Activated T-cell treated with anti-CD3 and anti-CD28 coated beads, Interleukin-2, amount 50 U/mL, for 48 hours (primary cell): ENCODE measurements at regions not wholly inside any gene's neighbourhood (a gene's known extent, or its start where the extent isn't known, plus 50 kb on each side); places are given as distances from the start of the nearest gene placed in this dataset.
"Not testable (repeated sequence)": the region's sequence is repeated elsewhere in the genome, so short reads cannot be mapped to it uniquely, and the experiment has no call there.

Experiments used
- DNase-seq, 2 experiments: peaks; one replicate each; pipeline ENCODE4 v3.0.0-alpha.2; 2020

- no peak for DNase-seq
These were observed 807.7 kb downstream of the MTRR start for GRCh38 chr5:8676695-8677094.

- DNase-seq = no peak
These were observed 813.4 kb downstream of the MTRR start for GRCh38 chr5:8682381-8682780.

- no peak for DNase-seq
These were observed 814.5 kb downstream of the MTRR start for GRCh38 chr5:8683496-8683895.

DNA sequence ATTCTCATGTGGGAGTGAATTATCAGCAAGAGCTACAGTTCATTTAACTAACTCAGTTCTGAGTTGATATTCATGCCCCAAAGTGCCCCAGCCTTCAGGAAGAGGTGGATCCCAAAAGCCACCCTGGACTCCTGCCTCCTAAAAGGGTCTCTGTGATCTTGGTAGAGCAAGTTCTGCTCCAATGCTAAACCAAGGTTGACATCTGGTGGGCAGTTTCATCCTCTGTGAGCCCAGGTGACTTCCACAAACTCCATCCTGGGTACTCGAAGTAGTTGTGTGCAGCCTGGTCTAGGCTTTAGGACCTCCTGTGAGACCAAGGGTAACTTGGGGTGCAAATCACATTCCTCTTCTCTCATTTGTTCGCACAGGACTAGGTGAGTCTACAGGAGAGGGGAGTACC lies 816.8 kb downstream of the MTRR start:
- no peak for DNase-seq

DNA sequence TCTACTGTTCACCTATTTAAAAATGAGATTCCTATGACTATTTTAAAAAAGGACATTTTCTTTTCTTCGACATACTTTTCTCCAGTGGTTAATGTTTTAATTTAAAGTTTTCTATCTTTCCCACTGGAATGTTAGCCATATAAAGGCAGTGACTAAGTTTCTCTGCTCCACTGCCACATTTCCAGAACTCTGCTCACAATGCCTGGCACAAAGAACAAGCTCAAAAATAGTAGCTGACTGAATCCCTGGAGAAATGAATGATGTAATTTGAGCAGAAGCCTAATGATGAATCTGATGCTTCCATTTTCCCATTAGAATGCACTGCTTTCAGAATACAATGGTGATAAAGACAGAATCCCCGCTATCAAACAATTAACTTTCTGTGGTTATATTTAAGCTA lies 817.8 kb downstream of the MTRR start:
- no peak for DNase-seq

DNA sequence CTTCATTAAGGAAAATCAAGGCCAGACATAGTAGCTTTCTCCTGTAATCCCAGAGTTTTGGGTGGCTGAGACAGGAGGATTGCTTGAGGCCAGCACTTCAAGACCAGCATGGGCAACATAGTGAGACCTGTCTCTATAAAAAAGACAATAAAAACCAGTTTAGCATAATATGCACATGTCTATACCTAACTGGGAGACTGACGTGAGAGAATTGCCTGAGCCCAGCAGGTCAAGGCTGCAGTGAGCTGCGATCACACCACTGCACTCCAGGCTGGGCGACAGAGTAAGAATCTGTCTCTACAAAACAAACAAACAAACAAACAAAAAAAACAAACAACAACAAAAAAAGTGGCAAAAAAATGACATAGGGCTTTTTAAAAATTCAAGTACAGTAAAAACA lies 820.8 kb downstream of the MTRR start:
- no peak for DNase-seq

DNA sequence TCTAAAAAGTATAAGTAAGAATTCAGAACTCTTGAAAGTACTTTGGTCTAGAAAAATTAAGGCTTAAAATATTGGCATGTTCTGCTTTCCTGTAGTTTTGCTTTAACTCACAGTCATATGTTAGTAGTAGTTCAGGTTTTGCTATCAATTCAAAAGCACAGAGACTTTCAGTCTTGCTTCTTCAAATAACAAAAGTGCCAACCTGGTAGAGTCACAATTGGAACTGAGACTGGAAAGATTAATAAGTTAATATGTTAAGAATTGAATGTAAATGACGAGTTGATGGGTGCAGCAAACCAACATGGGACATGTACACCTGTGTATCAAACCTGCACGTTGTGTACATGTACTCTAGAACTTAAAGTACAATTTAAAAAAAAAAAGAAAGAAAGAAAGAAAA lies 822.3 kb downstream of the MTRR start:
- DNase-seq = no peak

DNA sequence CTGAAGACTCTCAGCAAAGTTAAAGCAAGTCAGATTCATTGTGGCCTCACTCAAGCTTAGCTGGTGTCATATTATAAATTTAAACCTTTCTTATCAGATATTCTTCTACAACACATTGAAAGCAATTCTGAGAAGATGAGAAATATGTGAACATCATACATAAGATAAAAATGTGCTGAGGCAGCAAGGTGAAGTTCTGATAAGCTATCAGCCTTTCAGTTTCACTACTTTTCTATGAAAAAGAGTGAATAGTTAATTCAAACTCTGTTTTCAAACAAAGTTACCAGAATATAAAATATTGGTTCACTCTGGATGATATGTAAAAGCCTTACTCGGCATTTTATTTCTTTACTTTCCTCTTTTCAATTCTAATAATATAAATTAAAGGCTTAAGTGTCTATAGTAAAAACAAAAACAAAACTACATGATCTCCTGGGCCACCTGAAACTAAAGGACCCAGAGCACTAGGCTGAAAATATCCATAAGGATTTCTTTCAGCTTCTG lies 824.4 kb downstream of the MTRR start:
- DNase-seq = no peak

DNA sequence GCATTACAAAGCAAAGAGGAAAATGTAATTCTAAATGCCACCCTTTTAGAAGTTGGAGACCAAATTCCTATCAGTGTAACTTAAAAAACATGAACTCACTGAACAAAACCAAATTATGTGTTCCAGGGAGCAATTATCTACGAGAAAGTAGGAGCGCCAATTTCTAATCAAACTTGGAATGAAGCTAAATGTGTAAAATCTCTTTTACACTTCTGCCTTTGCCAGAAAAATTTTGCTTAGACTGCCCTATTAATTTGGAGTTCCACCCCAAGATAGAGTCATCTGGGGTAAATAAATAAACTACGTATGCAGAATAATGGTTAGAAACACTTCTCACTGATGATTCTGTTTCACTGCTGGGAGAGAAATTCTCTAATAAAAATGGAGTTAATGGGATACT lies 825.6 kb downstream of the MTRR start:
- DNase-seq = no peak

GRCh38 chr5:8695902-8696845 lies 827.2 kb downstream of the MTRR start:
- no peak for DNase-seq

DNA sequence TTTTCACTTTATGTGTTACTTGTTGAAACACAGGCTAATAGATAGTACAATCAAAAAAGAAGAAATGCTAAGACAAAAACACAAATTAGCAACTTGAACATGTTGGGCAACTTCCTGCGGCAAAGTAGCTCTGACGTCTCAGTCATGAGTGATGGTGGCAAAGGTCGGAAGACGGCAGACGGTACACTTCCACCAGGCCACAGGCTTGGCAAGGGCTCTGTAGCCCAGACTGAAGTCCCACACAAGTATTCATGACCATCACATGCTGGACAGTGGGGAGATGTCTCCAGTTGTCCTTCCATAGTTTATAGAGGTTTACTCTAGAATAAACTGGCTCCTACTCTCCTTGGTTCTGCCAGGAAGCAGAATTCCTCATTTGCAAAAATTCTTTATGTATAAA lies 831.3 kb downstream of the MTRR start:
- no peak for DNase-seq

DNA sequence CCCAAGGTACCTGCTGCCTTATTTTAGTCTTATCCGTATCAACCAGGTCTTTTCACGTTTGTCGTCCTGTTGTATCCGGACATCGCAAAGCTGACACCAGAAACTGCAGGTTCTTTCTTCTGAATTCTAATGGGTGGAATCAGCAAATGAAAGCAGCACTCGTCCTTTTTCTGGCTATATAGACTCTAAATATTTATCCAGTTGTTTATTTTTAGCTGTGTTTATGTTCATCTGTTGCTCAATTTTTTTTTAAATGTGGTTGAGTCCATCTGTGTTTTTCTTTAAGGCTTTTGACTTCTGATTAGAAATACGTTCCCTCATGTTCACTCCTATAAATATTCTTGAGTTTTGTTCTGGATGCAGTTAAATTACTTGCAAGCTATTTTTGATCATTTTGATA lies 831.7 kb downstream of the MTRR start:
- no peak for DNase-seq

- no peak for DNase-seq
These were observed 832.3 kb downstream of the MTRR start for GRCh38 chr5:8701251-8701650.

GRCh38 chr5:8710426-8710930 lies 835.4 kb downstream of the SEMA5A start:
- DNase-seq = no peak

DNA sequence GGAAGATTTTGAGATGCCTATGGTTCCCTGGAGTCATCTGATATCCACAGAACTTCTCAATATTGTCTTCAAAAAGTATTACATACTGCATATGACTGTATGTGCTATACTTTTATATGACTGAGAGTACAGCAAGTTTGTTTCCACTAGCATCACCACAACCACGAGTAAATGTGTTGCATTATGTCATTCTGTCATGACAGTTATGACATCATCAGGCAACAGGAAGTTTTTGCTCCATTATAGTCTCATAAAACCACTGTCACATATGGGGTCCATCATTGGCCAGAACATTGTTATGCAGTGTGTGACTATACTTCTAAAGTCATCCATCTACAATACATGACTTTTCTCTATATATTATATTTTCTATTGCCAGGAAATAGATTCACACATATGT lies 831.7 kb downstream of the SEMA5A start:
- DNase-seq = no peak

- DNase-seq = no peak
These were observed 831.0 kb downstream of the SEMA5A start for GRCh38 chr5:8714861-8715260.

DNA sequence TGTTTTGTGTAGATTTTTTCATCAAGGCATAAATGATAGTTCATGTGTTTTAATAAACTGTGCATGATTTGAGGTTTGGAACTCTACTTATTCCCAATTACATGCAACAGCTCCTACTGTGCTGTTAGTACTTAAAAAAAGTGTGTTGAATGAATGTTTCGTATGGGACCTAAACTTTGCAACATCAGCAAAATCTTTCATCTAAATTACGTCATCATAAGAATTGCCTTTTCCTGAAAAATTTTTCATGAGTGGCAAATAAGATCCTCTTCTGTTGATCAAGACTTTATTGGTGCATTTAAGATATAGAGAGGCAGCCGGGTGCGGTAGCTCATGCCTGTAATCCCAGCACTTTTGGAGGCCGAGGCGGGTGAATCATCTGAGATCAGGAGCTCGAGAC lies 826.1 kb downstream of the SEMA5A start:
- DNase-seq = no peak

DNA sequence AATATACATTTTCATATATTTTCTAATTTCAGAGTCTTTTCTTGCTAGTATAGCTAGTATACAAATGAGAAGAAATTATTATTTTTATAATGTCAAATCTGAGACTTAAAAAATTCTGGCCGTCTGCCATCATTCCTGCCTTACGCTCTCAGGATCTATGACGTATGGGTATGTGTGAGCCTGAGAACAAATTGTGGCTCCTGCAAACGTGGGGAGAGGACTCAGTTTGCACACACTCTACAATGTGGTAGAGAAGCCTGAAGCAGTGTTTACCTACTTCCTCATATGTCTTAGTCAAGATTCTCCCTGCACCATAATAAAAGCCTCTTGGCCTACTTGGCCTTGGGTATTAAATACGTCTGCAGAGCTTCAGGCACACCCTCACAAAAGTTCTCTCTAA lies 825.4 kb downstream of the SEMA5A start:
- no peak for DNase-seq

DNA sequence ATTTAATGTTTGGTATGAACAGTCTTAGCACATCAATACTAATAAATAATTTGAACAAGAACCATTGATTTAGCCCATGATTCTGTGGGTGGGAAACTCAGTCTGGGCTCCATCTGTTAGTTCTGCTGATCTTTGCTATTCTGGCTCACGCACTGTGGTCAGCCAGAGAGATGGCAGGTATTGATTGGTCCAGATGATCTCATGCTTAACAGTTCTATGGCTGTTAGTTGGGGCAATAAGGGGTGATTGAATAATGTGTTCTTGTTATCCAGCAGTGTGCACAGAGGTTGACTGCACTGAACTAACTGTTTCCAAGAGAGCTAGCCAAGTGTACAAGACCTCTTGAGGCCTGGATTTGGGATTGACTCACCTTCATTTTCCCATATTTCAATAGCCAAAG lies 824.3 kb downstream of the SEMA5A start:
- no peak for DNase-seq

- no peak for DNase-seq
These were observed 819.4 kb downstream of the SEMA5A start for GRCh38 chr5:8726383-8727036.

GRCh38 chr5:8727396-8727795 lies 818.5 kb downstream of the SEMA5A start:
- no peak for DNase-seq

DNA sequence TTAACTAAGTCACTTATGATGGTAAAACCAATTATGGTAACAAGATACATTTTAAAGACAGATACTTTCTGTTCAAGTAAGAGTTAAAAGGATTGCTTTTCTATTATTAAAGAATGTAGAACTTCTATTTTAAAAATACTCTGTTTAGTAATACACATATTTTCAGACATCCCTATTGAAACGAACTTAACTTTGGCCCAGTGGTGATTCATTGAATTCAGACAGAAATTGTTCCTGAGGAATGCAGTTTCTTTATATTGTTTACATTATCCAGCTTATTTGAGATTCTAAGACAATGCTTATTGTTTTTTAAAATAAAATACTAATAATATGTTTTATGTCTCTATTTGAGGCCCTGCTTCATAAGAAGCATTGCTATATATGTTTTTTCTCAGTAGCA lies 816.4 kb downstream of the SEMA5A start:
- no peak for DNase-seq

DNA sequence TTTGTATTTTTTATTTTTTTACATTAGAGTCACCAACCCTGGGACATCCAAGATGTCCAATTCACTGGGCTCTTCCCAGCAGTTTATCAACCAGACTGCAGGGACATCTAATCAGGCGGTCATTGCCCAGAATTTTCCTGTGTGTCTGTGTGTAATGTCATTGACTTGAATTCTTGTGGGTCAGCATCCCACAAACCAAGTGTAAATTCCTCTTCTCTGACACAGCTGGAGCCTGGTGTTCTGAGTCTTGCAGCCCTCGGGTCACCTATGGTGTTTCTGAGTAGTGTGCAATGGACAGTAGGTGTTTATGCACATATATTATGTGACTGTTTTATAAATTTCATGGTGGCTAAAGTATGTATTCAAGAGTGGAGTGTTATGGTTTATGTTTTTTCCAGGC lies 815.7 kb downstream of the SEMA5A start:
- no peak for DNase-seq

- not testable (repeated sequence) for DNase-seq
These were observed 814.8 kb downstream of the SEMA5A start for GRCh38 chr5:8731110-8731509.
